ENCODE measurements at regions not wholly inside any gene's neighbourhood (a gene's known extent, or its start where the extent isn't known, plus 50 kb on each side); places are given as distances from the start of the nearest gene placed in this dataset.

GRCh38 chr7:47043304-47043703 is 538.6 kb downstream of the TNS3 start:
- no peak for DNase-seq (ENCODE audit: low spot score)

DNA sequence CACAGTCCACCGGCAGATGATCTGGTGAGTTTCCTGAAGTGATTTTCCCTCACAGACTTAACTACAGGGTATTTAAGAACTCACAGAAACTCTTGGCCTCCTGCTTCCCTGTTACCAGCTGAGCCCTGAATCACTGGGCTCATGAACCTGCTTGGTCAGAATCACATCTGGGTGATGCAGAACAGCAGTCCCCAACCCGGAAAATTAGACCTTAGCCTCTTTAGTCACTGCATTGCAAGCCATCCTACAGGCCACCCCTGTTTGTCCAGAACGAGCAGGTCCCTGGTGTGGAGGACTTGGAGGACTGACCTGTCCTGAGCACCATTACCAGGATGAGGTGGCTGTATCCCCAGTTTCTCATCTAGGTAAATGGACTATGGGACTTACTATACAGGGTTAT is 539.2 kb downstream of the TNS3 start:
- no peak for DNase-seq (ENCODE audit: low spot score)

DNA sequence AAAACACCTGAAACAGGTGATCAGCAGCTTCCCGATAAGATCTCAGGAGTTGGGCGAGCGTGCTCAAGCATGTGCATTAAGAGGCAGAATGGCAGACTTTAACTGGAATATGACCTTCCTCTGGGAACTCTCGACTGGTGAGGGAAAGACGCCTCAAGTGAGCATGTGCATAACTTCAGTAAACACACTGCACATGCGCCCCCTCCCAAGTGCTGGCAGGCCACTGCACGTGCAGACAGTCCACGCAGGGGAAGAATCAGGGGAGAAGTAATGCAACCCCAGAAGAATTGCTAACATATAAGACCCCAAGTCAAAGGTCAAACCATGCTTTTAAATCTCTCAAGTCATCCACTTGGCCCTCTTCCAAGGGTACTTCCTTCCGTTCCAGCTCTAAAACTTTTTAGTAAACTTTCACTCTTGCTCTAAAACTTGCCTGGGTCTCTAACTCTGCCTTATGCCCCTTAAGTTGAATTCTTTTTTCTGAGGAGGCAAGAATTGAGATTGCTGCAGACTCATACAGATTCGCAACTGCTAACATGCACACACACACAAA is 541.0 kb downstream of the TNS3 start:
- DNase-seq (ENCODE audit: low spot score), result no peak

DNA sequence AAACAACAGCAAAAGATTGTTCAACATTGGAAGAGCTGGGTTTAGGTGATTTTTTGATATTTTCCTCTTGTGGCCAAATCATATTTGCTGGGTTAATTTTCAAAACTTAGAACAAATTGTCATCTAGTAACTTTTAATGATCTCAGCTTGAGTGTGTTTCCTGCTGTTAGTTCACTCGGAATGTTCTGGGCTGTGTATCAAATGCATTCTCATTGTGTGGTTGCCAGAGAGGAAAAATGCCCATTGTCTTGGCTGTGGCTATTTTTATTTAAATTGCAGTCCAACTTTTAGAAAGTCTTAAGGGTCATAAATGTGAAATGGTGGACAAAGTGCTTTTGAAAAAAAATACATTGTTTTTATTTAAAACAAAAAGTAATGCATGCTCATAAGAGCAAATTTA is 542.0 kb downstream of the TNS3 start:
- DNase-seq (ENCODE audit: low spot score), result no peak

GRCh38 chr7:47039089-47039648 is 542.7 kb downstream of the TNS3 start:
- no peak for DNase-seq (ENCODE audit: low spot score)

- no peak for DNase-seq (ENCODE audit: low spot score)
Measured at GRCh38 chr7:47038621-47039020, 543.3 kb downstream of the TNS3 start.

DNA sequence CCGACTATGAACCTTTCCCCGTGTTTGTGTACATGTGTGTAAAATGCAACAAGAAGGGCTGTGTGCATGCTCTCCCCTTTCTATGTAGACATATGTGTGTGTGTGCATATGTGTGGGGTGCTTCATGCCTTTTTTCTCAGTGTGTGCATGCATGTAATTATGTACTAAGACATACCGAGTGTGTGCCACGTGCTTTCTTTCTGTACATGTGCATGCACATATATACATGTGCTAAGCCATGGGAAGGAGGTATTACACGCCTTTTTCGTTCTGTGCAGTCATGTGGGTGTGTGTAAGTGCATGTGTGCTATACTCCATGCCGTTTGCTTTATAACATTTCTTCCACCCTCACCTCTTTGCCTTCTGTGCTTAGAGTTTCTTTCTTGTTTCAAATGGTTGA is 544.3 kb downstream of the TNS3 start:
- no peak for DNase-seq (ENCODE audit: low spot score)

- no peak for DNase-seq (ENCODE audit: low spot score)
Measured at GRCh38 chr7:47036909-47037308, 545.0 kb downstream of the TNS3 start.

- no peak for DNase-seq (ENCODE audit: low spot score)
Measured at GRCh38 chr7:47035522-47035921, 546.4 kb downstream of the TNS3 start.

DNA sequence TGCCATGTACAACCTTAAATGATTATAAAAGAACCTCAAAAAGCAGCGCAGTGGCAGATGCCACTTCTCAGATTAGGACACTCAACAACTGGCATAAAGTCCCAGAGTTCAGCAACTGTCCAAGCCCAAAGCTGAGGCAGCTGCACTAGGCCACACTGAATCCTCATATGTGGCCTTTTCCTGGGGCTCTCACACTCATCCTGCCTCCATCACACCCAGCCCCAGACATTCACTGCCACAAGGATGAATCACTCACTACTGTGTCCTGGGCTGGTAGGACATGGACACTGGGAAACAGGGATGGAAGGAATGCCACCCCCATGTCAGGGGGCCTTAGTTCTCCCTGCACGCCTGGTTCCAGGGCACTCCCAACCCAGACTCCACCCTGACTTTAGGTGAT is 547.7 kb downstream of the TNS3 start:
- no peak for DNase-seq (ENCODE audit: low spot score)

- no peak for DNase-seq (ENCODE audit: low spot score)
Measured at GRCh38 chr7:47032536-47032908, 549.4 kb downstream of the TNS3 start.

GRCh38 chr7:47031786-47032535 is 550.0 kb downstream of the TNS3 start:
- no peak for DNase-seq (ENCODE audit: low spot score)

GRCh38 chr7:47028284-47028683 is 553.6 kb downstream of the TNS3 start:
- no peak for DNase-seq (ENCODE audit: low spot score)

DNA sequence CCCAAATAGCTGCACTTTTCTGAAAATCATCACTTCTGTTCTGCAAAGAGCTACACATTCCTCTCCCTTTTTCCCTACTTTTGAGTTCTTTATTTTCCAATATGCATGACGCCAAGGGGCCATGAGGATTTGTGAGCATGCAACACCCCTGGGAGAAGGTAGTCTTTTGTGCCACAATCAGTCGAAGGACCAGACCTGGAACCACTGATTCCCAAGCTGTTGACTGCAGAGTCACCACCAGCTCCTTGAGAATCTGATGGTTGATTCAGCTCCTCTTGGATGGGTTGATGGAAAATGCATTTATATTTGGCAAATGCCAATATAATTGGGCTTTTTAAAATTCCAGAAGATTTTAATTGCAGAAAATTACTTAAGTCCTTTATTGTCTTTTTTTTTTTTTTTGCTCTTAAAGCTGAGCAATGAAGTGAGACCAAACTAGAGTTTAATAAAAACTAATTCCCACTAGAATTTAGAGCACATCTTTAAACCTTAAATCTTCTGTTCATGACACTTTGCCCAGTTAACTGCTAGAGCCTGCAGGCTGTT is 554.1 kb downstream of the TNS3 start:
- DNase-seq (ENCODE audit: low spot score), result no peak

- no peak for DNase-seq (ENCODE audit: low spot score)
Measured at GRCh38 chr7:47026780-47027361, 555.0 kb downstream of the TNS3 start.

- DNase-seq (ENCODE audit: low spot score), result no peak
Measured at GRCh38 chr7:47024991-47025390, 556.9 kb downstream of the TNS3 start.

- no peak for DNase-seq (ENCODE audit: low spot score)
Measured at GRCh38 chr7:47008461-47008860, 573.5 kb downstream of the TNS3 start.

GRCh38 chr7:47007471-47007870 is 574.4 kb downstream of the TNS3 start:
- no peak for DNase-seq (ENCODE audit: low spot score)

DNA sequence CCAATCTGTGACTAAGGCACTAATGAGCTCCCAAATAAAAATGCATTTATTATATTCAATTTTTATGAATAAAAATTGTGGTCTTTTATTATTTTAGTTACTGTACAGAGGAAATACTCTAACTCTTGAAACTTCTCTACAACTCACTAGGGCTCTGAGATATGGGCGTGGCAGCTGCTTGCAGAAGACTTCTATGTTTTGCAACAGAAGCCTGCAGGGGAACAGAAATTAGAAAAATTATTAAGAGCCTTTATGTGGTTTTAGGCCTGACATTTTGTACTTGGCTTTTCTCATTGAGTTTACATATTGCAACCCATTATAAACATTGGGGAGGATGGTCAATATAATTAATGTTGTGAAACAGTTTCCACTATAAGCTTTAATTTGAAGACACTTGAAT is 581.4 kb downstream of the TNS3 start:
- no peak for DNase-seq (ENCODE audit: low spot score)

GRCh38 chr7:46999866-47000265 is 582.0 kb downstream of the TNS3 start:
- no peak for DNase-seq (ENCODE audit: low spot score)

DNA sequence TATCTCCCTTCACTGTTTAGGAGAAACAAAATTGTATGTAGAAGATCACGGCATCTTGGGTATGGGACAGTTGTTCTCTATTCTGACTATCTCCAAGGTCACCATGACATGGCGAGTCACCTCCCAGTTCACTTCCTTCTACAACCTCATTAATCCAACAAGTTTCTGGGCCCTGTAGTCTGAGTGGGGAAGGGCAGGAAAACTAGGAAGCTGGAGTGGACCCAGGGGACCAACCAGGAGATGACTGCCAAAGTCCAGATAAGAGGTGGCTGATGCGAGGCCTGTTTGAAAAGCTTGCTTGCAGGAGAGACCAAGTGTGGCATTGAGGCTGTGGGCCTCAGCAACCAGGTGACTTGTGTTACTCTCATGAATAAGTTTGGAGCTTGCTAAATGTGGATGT is 584.9 kb downstream of the TNS3 start:
- DNase-seq (ENCODE audit: low spot score), result no peak

GRCh38 chr7:46993396-46993795 is 588.5 kb downstream of the TNS3 start:
- DNase-seq (ENCODE audit: low spot score), result no peak

DNA sequence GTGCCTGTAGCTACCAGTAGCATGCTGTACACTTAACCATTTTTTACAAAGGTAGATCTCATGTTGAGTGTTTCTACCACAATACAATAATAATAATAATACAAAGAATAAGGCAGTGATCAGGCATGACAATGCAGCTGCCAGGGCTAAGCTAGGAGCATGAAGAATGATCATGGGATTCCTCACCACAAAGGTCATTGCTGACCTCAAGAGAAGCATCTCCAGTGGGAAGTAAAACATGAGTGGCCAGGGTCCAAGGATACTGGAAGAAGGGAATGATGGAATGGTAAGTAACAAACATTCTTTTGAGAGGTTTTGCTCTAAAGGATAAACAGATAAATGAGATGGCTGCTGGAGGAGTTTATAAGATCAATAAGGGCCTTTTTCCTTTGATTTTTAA is 591.1 kb downstream of the TNS3 start:
- no peak for DNase-seq (ENCODE audit: low spot score)

Data from germinal center (tissue), 1 donor.